GM19023 (cell line): ENCODE measurements at regions not wholly inside any gene's neighbourhood (a gene's known extent, or its start where the extent isn't known, plus 50 kb on each side); places are given as distances from the start of the nearest gene placed in this dataset.
A peak's percentile ranks its signal among the peaks of the same experiment; 100 is the strongest.

Source experiments
- ATAC-seq: cut with Tn5 transposase; IDR thresholded peaks from one replicate; pipeline ENCODE4 v1.9.1; 2021; ENCODE audit warnings: mild to moderate bottlenecking, moderate library complexity; ENCODE audit not compliant: unreplicated experiment

DNA sequence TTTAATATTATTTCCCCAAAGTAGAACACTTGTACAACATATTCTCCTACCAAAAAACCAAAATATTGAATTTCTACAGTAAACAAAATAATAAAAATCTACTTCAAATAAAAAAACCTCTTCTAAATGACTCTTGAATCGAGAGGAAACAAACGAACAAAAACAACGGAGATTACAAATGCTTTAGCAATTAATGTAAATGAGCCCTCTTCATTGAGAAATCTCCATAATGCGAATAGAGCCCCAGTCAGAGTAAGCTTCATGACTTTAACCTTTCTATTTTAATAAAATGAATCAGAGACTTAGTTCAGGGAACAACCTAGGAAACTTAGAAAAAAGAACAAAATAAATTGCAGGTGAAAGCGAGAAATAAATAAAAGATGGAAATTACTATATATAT is 129.3 kb upstream of the SEMA6A start:
- ATAC-seq, result no peak

DNA sequence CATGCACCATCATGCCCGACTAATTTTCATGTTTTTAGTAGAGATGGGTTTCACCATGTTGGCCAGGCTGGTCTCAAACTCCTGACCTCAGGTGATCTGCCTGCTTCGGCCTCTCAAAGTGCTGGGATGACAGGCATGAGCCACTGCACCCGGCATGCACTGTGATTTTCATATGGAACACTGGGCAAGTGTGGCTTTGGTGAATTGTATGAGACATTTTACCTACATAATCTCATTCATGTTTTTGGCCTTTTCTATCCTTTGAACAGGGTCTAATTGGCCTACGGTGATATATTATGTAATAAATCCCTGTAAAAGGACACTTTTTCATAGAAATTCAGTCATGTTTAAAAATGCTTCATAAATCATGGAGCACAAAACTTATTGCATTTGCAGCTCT is 128.7 kb upstream of the SEMA6A start:
- ATAC-seq, result no peak

DNA sequence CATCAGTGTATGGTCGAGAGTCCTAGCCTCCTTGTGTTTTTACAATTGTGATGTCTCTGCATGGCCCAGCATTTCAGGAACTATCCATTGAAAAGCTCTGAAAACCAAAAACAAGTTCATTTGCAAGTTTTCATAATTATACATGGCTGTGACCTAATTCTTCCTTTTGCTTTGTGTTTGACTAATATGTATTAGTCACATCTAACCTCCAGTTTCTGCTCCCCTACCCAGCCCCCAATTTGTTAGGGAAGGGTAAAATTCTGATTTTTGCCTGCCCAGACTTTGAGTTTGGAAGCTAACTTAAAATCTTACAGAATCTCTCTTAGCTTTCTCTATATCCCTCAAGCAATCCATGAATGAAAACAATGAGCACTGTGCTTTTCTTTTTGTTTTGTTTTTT is 128.2 kb upstream of the SEMA6A start:
- peak; percentile 38 for ATAC-seq

DNA sequence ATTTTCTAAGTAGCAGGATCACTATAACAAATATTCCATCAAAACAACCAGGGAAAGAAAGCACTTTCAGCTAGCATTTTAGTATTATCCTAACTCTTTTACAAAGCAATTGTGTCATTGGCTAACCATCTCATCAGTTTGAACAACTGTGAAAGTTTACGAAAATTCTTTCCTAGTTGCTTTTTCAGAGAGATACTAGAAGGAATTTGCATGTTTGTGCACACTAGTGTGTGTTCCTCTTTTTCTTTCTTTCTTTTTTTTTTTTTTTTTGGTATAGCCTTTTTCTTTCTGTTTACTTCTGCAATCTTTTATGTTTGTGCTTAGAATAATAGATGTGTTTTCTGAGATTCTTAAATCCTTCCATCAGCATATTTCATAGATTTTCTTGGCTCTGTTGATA is 124.7 kb upstream of the SEMA6A start:
- no peak for ATAC-seq

DNA sequence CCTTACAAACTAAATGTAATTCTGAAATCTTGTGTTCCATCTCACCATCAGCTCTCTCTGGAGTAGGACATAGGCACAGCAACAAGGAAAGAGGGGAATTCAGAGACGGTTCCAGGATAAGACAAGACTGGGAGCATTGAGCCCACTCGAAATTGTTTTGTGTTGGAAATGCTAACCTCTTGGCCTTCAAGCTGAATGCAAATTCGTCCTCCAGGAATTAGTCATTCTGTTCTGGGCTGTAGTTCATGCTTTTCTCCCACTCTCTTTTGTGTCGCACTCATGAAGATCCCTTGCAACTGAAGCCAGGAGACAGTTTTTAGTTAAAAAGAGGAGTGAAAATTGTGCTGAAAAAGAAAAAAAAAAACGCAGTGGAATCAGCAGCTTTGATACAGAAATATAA is 121.7 kb upstream of the SEMA6A start:
- ATAC-seq, result peak; percentile 83

DNA sequence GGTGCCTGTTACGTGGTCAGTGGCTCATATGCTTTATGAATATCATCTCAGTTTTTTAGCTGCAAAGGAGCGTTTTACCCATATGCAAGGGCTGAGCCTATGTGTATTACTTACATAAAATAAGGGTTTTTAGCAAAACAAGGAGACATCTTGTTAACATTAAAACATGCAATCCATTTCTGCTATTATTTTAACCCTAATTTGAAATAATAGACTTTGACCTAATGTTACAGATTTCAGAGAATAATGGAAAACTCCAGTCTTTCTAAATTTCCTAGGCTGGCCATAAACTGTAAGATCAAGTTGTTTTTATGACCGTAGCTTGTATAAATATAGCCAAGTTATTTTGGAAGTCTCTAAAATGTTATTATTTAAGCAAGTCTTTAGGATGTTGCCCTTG is 121.1 kb upstream of the SEMA6A start:
- ATAC-seq, result no peak

DNA sequence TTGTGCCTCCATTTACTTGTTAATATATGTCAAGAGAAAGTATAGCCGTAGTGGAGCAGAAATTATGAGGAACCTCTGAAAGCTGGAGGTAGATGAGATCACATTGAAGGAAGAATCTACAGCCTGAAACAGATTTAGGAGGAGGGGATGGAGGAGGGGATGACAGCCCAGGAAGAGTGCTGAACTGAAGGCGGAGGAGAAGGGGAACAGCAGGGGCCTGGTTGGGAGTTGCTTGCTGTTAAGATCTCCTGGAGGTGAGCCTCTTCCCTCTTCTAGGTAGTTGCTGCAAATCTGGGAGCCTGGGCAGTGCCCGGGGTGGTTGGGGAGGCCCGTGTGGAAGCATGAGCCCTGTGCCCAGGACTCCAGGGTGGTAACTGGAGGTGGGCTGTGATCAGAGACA is 111.8 kb upstream of the SEMA6A start:
- no peak for ATAC-seq

DNA sequence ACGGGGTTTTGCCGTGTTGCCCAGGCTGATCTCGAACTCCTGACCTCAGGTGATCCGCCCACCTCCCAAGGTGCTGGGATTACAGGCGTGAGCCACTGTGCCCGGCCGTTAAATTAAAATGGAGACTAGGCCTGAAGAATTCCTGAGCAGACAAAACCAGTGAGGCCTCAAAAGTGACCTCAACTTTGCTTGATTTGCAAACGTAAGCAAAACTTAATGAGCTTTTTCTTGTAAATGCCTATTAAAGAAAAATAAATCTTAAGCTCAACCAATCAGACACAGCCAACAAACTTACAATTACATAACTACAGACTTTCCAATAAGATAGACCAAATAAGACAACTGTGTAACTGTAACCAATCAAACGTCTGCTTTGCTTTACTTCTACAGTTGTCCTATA is 111.3 kb upstream of the SEMA6A start:
- ATAC-seq, result no peak

DNA sequence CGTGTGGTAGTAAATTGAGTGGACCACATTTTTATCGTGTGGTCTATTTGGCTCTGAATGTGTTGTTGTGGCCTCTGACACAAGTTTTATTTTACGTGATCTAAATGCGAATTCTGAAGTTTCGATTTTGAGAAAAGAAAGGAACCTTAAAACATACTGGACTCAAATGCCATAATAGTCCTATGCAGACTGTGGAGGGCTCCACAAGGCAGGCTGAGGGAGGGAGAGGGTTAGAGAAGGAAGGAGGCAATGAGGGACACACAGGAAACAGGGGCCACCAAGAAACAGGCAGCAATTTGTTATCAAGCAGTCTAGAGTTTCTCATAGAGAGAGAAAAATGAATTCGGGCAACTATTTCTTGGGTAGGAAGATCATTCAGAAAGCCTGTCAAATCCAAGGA is 110.4 kb upstream of the SEMA6A start:
- ATAC-seq, result no peak

DNA sequence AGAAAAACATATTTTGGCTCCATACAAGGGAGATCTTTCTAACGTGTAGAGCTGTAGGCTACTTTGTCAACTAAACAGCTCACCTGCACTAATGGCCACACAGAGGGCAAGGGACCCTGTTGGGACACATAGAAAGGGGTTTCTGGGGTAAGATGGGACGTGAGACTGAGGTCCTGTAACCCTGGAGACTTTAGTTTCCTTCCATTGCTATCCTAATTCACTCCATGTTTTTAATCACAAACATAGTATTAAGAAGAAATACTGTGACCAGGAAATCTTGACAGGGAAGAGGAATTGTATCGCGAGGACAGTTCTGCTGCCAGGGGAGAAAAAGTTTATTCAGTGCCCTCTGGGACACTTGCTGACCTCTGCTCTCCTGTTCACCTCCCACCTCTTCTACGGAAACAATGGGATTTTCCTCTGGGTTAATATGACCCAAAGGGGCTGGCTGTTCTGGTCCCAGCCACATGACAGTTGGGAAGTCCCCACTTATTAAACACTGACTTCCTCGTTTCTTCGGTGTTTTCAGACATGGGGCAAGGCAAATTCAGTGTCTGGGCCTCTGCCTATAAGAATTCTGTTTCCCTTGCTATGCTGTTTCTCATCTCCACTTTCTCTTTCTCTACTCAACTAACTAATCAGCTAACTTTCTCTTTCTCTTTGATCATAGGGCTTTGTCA is 106.9 kb upstream of the SEMA6A start:
- ATAC-seq, result peak; percentile 98

DNA sequence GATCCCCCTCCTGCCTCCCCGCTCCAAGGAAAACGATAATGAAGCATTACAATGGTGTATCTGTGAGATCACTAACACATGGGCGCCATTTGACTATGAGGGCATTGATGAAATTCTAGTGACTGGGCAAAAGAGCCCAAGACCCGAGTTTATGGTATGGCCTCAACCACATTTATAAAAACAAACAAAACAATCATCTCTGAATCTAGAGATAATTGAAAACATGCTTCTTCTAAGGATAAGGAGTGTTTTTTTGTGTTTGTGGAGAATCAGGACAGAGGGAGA is 100.9 kb upstream of the SEMA6A start:
- ATAC-seq, result no peak

DNA sequence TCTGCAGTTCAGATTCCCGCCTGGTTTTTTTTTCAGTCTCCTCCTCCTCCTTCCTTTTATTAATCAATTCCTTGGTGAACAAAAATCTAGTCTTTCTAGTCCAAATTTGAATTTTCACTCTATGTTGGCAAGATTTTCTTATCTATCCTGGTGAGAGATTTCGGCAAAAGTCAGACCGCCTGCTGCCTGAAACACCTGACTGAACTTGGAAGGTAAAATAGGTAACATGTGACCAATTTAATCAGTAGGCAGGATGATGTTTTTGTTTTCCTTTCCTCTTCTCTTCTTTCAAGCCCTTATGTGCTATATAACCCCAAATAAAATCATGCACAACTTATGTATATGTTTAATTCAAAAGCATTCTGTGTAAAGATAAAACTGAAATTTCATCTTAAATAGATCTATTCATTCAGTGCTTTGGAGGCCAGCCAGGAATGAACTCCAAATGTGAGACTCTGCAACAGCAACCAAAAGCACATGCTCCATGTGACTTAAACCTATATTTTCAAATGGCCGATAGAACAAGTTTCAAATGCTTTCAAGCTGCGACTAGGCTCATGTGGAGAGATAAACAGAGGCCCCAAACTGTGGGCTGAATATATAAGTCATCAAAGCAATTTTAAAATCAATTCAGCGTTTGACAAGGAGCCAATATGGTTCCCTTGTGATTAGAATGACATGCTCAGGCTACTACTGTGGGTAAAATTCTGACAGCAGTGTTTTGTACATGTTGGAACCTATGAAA is 100.4 kb upstream of the SEMA6A start:
- no peak for ATAC-seq

DNA sequence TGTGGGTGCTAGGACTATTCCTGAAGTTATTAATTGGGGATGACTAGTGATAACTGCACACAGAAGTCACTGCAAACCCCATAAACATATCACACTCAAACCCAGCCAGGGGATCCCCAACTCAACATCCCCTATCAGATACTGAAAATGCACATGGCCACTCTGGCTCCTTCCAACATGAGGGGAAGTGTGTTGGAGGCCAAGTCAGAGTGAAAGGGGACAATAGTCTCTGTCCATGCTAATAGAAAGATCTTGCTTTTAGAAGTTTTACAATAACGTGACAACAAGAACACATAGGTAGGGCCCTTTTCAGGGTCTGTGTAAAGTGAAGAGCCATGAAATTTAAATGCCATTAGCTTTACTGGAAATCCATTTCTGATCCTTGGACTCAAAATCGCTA is 98.8 kb upstream of the SEMA6A start:
- ATAC-seq, result no peak

DNA sequence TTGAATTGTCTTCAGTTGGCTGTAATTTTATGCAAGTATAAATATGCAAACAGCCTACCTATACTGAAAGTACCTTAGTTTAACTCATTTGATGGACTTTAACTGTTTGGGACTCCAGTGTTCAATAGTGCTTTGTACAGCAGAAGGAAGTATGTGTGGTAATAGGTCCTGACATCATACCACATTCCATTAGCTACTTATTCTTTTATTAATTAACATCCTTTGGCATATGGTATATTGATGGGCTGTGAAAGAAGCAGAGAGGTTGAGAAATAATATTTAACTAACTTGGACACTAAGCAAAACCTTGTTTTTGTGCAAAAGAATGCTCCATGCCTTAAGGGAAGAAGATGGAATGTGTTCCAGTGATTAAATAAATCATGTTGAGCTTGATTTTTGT is 97.6 kb upstream of the SEMA6A start:
- no peak for ATAC-seq

DNA sequence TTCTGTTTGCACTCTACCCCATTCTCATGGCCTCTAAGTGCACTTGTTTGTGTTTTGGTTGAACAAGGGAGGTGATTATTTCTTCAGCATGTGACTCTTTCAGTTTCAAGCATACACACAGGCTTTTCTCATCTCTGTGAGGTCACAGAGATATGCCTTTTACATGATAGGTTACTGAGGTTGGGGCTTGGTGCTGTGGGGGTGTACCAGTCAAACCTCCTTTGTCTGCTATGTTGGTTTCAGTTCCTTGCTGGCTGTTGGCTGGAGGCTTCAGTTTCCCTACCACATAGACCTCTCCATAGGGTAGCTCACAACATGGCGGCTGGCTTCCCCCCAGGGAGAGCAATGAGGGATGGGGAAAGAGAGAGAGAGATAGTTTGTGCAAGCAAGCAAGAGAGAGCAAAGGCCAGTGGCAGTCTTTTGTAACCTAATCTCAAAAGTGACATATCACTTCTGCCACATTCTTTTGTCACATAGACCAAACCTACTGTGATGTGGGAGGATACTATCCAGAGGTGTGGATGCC is 96.7 kb upstream of the SEMA6A start:
- ATAC-seq, result peak; percentile 95

DNA sequence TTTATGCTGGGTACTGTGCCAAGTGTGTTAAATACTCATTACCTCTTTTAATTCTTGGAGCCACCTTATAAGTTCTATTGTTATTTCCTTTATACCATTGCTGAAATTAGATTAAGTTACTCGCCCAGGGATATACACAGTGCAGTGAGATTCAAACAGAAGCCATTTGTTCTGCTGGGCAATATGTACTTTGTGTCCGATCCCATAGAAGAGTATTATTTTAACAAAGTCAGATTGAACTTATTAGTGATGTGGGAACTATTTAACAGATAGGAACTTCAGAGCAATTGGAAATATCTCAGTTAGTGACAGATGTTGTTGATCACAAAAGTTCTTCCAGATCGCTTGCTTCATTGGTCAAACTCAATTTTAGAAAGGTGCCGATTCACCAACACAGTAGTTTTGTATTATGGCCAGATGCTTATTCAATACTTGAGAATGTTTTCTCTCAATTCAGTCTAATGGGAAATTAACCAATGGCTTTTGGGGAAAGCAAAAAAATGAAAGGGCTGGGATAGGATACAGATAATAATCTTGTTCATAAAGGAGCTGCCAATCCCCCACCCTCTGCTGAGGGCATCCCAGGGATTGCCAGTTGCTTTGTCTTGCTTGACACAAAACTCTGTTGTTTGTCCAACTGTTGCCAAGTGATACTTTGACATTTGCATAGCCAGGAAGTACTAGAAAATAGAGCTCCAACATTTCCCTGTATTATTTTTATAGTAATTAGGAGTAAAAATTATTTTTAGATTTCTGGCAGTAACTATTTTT is 94.8 kb upstream of the SEMA6A start:
- ATAC-seq, result no peak

DNA sequence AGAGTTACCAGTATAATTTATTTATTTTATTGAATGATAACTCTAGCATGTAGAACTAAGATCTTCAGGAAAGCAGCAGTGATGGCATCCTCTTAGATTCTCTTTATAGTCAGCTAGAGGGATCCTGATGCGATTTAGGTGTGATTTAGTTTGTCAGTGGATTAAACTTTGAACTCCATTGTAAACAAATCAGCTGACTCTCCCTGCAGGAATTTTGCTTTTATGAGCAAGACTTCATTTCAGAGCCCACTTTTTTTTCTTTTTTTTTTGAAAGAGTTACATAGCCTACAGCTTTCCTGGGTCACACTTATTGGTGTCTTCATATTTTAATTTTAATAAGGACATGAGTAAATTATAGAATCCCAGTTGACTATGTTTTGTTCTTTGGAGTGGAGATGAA is 93.8 kb upstream of the SEMA6A start:
- ATAC-seq, result no peak

DNA sequence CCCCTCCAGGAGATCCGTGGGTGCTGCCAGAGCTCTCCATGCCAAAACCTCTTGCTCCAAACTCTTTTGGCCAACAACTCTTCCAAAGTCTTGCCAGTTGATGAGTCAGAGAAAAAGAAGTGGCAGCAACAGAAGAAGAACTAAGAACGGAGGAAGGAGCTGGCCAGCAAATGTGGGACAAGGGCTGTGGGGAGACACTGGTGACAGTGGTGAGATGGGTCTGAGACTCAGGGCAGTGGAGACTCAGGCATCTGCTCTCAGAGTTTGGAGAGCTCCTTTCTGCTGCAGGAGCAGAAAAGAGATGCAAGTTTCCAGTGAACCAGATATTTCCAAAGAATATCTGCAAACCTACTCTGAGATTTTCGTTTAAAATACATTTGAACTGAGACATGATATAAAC is 92.3 kb upstream of the SEMA6A start:
- ATAC-seq, result no peak

DNA sequence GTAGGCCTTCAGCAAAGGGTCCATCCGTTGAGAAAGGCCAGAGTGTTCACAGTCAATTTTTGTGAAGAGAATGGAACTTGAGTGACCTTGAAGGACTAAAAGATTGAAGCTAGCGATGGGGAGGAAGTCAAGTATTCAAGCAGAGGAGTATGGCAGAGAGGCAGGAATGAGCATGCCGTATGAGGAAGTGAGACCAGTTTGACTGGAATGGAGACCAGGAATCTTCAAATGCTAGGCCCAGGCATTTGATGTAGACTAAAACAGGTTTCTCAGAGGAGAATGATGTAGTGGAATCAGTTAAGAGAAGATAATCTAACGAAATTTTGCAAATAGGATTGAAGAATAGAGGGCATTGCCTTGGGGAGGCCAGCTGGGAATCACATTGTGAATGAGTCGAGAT is 90.4 kb upstream of the SEMA6A start:
- ATAC-seq, result no peak

DNA sequence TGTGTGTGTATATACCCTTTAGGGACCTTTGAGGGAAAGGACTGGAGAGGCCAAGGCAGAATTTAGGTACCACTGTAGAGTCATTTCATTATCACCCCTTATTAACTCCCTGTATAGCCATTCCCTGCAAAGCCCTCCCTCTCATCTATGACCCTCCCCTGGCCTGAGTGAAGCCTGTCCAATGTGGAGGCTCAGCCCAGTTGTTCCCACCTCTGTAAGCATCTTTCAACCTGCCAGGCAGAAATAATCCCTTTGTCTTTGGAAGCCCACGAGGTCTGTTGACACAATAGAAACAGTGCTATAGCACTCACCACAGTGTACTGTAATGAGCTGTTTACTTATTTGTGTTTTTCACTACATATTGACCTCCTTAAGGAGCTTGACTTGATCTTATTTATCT is 88.5 kb upstream of the SEMA6A start:
- ATAC-seq, result no peak

DNA sequence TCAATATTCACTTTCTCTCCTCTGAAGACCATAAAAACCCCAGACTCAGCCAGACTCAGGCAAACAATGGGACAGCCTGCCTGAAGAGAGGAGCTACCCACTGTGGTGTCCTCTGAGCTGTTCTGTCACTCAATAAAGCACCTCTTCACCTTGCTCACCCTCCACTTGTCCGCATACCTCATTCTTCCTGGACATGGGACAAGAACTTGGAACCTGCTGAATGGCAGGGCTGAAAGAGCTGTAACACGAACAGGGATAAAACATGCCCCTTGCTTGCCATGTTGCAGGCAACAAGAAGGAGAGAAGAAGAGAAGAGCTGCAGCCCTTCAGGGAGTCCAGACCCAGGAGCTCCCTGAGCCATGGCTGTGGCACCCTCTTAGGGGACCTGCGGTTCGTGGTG is 86.8 kb upstream of the SEMA6A start:
- ATAC-seq, result no peak

DNA sequence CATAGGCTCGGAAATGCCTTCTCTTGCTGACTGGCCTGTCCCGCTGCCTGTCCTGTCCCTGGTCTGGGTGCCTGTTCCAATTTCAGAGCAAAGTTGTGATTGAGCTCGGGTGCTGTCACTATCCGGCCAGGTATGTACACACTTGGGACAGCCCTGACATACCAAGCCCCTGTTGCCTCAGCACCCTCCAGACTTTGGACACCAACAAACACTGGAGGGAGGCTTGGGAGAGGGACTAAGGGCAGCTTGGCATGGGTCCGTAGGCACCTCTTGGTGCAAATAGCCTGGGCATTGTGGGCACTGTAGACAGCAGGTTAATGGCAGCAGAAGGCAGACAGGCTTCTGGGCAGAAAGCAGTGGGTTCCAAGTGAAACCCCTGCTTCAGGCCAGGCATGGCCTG is 86.3 kb upstream of the SEMA6A start:
- no peak for ATAC-seq
